ENCODE measurements at regions not wholly inside any gene's neighbourhood (a gene's known extent, or its start where the extent isn't known, plus 50 kb on each side); places are given as distances from the start of the nearest gene placed in this dataset.

GRCh38 chr13:62702502-62702901 is 1286.9 kb upstream of the PCDH20 start:
- H3K4me3 ChIP-seq (ENCODE audit: low read depth, low read length), result no peak overlapping the region
- ChIA-PET CTCF (no interaction called here), POLR2A (no interaction called here)
- TF ChIP-seq CTCF (IDR thresholded peaks at IDR 0.05; ENCODE audit: insufficient read depth, low read length, missing control alignments), result no peak
- DNase-seq (ENCODE audit: low read depth, low spot score), result no peak

DNA sequence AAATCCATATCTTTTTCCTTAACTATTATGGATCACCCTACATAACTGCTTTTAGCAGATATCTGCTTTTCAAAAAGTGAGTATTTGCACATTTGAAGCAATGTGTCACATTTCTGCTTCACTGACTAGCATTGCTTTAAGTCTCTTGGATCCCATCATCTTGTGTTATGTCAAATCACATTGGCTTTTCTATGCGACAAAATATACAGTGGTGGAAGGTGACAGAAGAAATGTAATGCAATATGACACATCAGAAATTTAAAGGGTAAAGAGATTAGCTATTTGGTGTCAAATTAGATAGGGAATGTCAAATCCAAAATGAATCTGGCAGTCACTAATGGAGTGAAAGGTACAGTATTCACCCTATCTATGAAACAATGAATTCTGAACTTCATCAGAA is 1282.1 kb upstream of the PCDH20 start:
- ChIA-PET CTCF (no interaction called here), POLR2A (no interaction called here)
- TF ChIP-seq CTCF (IDR thresholded peaks at IDR 0.05; ENCODE audit: insufficient read depth, low read length, missing control alignments), result no peak
- no peak for DNase-seq (ENCODE audit: low read depth, low spot score)
- no peak overlapping the region for H3K4me3 ChIP-seq (ENCODE audit: low read depth, low read length)

DNA sequence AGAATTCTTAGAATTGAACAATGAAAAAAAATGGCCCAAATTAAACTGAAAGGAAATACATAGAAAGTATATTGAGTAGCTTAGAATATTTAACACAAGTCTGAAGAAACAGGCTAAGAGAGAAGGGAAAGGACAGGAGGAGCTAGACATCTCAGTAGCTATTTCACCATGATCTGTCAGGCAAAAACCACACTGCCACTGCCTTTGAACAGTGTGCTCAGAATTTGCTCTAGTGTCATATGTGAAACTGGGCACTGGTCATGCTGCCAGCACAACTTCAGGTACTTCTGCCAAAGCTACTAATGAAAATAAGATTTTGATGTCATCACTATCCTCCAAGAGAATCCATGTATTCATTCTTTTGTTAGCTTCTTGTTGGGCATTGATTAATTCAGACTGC is 1280.8 kb upstream of the PCDH20 start:
- CTCF ChIA-PET, result no interaction called here
- DNase-seq (ENCODE audit: low read depth, low spot score), result no peak
- H3K4me3 ChIP-seq (ENCODE audit: low read depth, low read length), result no peak overlapping the region
- no peak for TF ChIP-seq CTCF (IDR thresholded peaks at IDR 0.05; ENCODE audit: insufficient read depth, low read length, missing control alignments)
- POLR2A ChIA-PET, result no interaction called here

GRCh38 chr13:62687732-62688131 is 1272.1 kb upstream of the PCDH20 start:
- no peak for TF ChIP-seq CTCF (IDR thresholded peaks at IDR 0.05; ENCODE audit: insufficient read depth, low read length, missing control alignments)
- DNase-seq (ENCODE audit: low read depth, low spot score), result no peak
- ChIA-PET POLR2A (no interaction called here), CTCF (no interaction called here)
- no peak overlapping the region for H3K4me3 ChIP-seq (ENCODE audit: low read depth, low read length)

GRCh38 chr13:62684359-62684758 is 1268.7 kb upstream of the PCDH20 start:
- TF ChIP-seq CTCF (IDR thresholded peaks at IDR 0.05; ENCODE audit: insufficient read depth, low read length, missing control alignments), result no peak
- H3K4me3 ChIP-seq (ENCODE audit: low read depth, low read length), result no peak overlapping the region
- ChIA-PET CTCF (no interaction called here), POLR2A (no interaction called here)
- DNase-seq (ENCODE audit: low read depth, low spot score), result no peak

DNA sequence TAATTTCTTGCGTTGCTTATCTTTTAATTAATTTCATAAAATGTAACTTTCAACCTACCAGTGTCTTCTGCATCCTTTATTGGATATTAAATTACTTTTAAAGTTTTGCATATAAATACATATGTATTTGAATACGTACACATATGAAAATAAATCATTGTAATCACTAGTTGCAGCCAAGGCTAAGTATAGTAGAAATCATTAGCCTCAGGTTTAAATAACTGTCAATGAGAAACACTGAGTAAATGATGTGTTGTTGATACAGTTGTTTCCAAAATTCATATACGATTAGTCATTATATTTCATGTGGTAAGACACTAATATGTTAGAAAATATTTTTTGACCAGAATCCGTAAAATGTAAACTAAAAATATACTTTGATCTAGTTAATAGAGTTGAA is 1267.1 kb upstream of the PCDH20 start:
- no peak overlapping the region for H3K4me3 ChIP-seq (ENCODE audit: low read depth, low read length)
- no peak for DNase-seq (ENCODE audit: low read depth, low spot score)
- TF ChIP-seq CTCF (IDR thresholded peaks at IDR 0.05; ENCODE audit: insufficient read depth, low read length, missing control alignments), result no peak
- ChIA-PET POLR2A (no interaction called here), CTCF (no interaction called here)
